Left forelimb (tissue), 1 donor: ENCODE measurements at regions not wholly inside any gene's neighbourhood (a gene's known extent, or its start where the extent isn't known, plus 50 kb on each side); places are given as distances from the start of the nearest gene placed in this dataset.
"Not testable (repeated sequence)": the region's sequence is repeated elsewhere in the genome, so short reads cannot be mapped to it uniquely, and the experiment has no call there.

Source experiments
- DNase-seq: peaks from one replicate; pipeline ENCODE4 v3.0.0-alpha.2; 2018; ENCODE audit warnings: low spot score

DNA sequence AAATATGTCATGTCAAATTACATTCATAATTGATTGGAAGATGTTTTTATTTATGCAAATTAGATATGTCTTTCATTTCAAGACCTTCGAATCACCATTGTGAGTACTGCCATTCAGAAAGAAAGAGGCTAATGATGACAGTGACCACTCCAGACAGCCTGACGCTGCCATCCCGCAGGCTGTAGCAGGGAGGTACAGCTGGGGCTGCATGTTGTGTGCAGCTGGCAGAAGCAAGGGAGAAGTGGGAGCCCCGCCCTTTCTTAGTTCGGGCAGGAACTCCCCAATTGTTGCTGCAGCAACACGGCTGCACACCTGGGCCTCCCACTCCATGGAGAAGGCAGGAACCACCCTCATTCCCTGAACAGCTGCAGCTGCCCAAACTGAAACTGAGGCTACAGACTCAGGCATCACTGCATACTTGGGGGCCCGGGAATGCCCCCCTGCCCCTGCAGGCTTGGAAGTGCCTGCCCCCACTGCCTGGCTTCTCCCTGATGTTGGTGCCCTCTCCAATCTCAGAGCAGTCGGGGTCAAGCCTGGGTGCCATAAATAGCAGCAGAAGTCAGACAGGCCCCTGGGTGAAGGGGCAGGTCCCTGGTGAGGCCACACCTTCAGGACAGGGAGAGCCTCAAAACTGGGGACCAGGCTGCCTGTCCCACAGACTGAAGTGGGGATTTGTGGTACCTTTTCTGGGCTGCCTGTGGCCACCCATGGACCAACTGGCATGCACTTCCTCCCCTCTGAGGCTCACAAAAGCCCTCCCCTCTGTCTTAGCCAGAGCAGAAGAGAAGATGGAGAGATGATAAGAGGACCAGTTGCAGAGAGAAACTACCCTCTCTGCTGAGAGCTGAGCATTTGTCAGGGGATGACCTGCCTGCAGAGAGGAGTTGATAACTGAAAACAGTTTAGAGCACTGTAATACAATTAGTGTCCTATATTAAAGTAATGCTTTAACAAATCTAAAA lies 964.6 kb downstream of the SI start:
- DNase-seq = no peak

DNA sequence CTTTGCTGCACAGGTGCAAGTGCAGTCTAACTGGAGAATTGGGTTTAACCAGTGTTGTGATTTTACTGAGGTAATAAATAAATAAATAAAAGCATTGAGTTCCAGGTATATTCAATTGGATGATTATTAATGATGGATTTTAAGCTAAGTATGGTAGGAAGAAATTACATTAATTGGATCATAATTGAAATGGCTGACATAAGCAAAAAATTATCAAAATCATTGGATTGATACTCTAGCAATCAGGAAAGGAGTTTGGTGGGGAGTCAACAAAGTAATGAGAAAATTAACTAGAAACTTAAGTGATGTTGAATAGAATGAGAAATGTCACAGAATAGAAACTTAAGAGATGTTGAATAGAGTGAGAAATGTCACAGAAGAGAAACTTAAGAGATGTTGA lies 981.9 kb downstream of the SI start:
- DNase-seq = no peak

DNA sequence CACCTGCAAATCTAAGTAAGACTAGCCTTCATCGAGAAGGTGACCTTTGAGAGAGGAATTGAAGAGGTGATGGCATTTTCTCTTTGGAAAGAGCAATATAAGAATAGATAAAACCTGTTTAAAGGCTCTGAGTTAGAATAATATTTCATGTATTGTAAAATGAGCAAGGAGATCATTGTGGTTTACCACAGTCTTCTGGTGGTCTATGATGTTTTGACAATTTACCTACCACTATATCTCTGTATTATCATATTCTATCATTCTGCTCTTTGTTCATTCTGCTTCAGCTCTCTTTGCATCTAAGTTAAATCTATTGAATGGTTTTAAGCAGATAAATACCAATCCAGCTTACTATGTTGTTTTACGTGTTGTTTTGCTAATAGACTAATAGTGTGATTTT lies 982.3 kb downstream of the SI start:
- no peak for DNase-seq

DNA sequence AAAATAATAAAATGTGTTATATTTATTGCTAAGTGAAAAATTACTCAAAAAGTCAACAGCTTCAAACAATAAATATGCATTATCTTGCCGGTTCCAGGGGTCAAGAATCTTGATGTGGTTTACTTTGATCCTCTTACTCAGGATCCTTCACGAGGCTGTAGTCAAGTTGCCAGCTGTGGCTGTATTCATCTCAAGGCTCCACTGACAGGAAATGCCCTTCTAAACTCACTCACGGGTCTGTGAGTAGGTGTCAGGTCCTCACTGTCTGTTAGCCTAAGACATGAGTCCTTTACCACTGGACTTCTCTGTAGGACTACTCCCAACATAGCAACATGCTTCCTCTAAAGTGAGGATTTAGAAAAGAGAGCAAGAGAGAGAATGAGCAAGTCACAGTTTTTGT lies 983.0 kb downstream of the SI start:
- DNase-seq = no peak

DNA sequence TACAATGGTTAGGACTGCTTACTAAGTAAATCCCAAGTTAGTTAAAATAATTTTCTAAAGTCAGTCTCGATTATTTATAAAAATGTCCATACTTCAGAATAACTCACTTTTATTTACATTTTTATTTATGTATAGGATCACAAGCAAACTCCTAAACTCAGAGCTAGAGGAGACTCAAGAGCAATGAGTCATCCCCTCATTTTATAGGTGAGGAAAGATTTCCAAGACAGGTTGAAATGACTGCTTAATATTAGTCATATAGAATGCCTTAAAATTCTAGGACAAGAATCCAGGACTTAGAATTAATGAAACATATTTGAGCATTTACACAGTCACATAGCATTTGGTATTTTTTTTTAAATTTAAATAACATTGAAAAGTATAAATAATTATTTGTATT lies 983.8 kb downstream of the SI start:
- DNase-seq = no peak

DNA sequence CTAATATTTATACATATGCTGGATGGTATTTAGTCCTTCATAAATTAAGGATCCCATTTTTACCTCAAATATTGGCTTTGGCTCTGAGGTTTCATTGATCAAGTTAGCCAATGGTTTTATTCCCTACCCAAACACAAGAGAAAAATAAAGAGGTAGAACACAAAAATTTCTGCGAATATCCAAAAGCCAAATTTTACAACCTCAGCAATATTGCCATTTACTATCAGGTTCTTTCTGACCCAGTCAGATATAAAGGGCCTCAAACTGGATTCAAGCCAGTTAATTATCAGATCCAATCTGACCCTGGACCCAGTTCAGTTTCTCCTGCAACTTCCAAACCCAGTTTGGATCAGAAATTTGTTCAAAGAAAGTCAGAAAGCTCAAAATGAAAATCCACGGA lies 998.1 kb downstream of the SI start:
- DNase-seq = no peak

DNA sequence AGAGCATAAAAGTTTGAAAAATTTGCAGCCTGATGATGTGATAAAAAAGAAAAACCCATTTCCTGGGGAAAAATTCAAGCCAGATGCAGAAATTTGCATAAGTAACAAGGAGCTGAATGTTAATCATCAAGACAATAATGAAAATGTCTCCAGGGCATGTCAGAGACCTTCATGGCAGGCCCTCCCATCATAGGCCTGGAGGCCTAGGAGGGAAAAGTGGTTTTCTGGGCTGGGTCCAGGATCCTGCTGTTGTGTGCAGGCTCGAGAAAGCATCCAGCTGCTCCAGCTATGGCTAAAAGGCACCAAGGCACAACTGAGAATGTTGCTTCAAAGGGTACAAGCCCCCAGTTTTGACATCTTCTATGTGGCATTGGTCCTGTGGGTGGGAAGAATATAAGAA lies 1014.0 kb downstream of the SI start:
- DNase-seq = no peak

DNA sequence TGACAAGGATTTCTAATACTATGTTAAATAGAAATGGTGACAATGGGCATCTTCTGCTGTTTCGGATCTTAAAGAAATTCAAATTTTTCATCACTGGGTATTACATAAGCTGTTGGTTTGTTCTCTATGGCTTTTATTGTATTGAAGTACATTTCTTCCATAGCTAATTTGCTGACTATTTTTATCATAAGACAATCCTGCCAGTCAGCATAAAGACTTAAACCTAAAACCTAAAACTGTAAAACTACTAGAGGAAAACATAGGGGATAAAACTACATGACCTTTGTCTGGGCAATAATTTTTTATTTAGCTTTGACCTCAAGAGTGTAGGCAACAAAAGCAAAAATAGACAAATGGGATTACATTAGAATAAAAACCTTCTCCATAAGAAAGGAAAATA lies 1017.4 kb downstream of the SI start:
- no peak for DNase-seq

DNA sequence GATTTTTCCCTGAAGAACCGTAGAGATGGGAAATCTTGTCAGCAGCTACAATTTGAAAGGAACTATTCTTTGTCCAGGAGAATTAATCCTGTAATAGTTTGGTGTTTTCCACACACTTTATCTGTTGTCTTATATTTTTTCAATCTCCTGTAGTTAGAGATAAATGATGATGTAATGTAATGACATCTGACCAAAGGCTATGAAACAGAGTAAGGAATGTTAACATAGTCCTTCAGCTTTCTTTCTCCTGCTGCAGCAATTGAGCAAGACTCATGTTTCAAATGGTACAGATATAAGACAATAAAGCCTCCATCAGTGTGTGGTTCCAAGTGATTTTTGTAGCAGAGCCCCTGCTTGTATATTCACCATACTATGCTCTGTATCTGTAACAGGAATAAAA lies 1028.4 kb downstream of the SI start:
- no peak for DNase-seq

DNA sequence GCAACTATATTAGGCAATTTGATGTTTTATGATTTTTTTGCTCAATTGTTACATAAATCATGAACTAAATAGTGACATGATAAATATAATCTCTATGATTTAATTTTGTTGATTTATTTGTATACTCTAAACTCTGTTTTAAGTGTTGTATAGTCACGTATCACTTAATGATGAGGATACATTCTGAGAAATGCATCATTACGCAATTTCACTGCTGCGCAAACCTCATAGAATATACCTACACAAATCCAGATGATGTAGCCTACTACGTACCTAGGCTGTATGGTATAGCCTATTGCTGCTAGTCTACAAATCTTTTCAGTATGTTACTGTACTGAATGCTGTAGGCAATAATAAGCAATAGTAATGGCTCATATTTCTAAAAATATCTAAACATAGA lies 1029.8 kb downstream of the SI start:
- DNase-seq = no peak

DNA sequence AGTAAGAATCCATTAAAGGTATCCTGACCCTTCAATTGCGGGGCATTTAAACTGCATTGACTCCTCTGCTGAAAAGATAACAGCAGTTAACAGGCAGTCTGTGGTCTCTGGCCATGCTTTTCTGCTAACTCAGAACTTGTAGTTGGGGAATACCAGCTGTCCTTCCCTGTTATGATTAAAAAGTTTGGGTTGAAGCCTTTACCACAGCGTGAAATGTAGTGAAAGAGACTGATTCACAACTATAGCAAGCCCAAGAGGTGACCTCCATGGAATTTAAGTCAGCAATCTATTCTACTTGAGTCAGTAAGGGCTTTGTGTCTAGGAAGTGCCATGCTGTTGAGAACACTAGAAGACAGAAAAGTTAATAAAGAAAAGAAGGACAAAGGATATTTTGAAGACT lies 1037.3 kb downstream of the SI start:
- no peak for DNase-seq

DNA sequence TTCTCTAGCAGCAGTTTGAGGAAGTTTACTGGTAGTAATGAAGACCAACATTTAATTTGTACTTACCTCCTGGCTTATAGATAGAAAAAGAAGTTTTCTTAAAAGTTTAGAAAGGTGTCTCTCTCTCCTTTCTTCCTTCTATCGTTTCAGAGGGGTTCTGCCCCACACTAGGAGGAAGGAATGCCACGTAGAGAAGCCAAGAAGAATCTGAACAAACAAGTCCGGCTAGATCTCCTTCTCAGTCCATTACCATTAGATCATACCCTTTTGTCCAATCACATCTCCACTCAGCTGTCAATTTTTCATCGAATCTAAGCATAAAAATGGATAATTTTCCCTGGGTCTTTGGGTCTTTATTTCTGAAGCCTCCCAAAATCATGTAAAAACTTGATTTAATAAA lies 1048.1 kb downstream of the SI start:
- no peak for DNase-seq

DNA sequence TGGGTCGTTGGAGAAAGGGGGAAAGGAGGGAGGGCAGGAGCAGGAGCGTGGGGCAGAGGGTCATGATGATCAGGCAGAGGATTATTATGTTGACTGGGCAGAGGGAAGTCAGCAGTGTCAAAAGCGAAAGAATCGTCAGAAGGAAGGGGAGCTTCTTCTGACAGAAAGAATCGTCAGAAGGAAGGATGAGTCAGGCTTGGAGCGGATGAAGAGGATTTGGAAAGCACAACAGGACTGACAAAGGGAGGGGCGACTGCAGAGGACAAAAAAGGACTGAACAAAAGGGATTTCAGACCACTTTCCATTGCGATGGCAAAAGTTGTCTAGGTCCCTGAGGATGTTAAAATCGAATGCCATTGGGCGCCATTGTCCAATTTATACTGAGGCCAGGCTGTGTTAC lies 1053.5 kb downstream of the SI start:
- DNase-seq = no peak

DNA sequence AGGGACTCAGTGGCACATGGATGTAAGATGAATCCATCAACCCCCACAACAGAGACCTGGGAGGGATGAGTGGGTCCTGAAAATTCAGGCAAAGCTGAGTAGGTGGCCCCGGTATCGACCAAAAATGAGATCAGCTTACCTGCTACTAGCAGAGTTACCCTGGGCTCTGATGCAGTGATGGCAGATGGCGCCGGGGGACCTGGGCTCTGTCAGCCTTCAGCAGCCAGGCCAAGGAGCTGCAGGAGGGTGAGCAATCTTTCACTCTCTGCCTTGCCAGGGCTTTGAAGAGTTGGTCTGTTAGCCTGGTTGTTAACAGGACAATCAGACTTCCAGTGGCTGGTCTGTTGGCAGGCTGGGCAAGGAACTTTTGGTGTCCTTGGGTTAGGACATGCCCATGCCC lies 1054.8 kb downstream of the SI start:
- DNase-seq = no peak

DNA sequence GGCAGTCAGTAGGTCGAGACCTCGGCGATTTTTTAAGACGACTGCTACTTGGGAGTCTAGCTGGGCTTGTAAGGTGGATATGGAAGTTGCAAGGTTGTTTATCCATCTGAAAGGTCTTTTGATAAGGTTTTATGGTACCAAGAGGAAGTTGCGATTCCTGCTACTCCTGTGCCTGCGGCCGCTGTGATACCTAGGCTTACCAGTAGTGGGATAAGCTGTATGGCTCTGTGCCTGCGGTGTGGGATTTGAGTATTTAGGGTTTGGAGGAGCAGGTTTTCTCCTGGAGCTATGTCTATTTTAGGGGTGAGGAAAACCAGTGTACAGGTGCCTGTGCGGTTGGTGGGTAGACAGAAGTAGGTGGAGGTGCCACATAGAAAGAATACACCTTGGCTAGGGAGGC lies 1059.8 kb downstream of the SI start:
- no peak for DNase-seq

DNA sequence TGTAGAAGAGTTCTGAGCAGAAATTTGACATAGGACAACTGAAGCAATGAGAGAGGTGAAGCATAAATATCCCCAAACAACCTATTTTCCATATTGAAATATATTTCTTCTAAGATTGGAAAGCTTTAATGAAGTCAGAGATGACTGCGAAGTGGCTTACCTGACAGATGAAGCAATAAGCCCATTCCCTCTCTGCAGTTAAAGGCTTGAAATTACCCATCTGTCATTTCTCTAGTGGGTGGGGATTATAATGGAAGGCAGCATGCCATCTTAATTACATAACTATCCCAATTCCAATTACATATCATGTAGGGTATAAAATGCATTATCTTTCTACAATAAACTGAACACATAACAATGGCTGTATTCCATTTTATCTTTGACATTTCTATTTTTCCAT lies 1070.5 kb downstream of the SI start:
- no peak for DNase-seq

DNA sequence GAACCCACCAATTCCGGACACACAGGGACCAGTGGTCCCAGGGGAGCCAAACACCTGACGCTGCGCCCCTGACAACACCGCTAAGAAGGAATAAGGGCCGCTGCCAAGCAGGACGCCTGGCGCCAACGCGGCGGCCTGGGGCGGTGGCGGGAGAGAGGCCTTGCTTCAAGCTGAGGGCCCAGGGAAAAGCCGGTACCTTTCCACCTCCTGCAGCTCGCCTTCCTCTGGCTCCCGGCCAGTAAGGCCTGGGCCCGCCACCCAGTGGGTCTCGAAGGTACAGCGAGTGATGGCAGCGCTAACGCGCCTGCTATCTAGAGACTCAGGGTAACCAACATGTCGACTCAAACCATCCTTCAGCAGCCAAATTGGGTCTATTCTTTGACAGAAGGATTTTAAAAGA lies 1074.1 kb downstream of the SI start:
- DNase-seq = no peak

DNA sequence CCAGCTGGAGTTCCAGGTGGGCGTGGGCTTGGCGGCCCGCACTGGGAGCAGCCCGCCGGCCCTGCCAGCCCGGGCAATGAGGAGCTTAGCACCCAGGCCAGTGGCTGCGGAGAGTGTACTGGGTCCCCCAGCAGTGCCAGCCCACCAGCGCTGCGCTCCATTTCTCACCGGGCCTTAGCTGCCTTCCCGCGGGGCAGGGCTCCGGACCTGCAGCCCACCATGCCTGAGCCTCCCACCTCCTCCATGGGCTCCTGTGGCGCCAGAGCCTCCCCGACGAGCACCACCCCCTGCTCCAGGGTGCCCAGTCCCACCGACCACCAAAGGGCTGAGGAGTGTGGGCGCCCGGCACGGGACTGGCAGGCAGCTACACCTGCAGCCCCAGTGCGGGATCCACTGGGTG lies 1075.3 kb downstream of the SI start:
- not testable (repeated sequence) for DNase-seq

DNA sequence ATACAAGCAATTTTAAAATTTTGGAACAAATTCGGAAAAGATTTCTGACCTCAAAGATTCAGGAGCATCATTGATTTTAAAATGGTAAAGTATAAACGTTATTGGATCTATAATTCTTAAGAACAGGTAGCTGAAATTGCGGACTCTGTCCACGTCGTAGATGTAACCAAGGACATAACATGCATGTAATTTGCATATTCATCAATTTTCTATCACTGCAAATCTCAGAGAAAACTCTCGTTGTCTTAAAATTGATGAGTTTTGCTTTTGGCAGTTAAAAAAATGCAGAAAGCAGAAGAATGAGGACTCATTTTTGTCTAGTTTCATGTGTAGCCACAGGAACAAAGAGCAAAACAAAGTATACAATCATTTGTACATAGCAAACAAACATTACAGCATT lies 1094.4 kb downstream of the SI start:
- DNase-seq = no peak

DNA sequence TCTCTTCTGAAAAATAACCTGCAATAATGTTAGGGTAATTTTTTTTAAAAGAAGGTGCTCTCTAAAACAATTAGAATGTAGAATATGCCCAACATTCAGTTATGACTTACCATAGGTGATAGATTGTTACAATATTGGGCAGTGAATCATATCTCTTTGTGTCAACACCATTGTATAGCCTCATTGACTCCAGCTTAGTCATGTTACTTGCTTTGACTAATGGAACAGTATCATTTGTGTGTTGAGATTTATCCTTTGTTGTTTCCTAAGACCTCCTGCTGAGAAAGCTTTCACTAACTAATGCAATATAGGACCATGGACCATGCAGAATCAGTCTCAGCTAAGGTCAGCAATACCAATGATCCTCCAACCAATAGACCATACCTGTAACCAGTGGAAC lies 1106.4 kb downstream of the SI start:
- DNase-seq = no peak

DNA sequence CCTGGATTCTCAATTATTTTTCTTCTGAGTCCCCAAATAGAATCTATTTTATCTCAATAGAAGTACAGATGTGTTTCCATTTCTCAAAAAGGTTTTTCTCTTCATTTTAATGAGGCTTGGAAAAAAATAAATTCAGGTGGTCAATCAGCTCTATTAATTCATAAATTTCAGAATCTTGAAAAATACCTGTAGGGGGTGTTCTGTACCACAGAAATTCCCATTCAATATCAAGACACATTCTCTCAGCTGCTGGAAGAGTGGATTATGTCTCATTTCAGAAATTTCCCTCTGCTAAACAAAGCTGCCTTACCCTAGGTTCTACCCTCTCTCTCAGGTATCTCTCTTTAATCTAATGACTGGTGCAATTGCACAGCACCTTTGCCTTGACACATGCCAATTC lies 1121.2 kb downstream of the SI start:
- DNase-seq = no peak

DNA sequence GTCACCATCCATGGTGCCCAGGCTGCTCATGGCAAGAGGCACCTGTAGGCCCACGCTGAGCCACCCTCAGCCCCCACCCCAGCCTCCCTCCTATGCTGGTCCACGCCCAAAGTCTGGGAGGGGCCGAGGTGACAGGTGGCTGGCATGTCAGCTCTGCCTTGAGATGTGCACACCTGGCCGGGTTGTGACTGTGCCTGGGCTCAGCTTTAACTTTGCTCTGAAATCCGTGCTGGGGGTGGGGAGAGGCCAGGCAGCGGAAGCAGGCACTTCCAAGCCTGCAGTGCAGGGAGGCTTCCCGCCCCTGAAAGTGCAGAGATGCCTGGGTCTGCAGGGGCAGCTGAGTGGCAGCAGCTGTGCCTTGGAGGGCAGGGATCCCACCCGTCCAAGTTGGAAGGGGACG lies 1124.8 kb downstream of the SI start:
- DNase-seq = no peak

DNA sequence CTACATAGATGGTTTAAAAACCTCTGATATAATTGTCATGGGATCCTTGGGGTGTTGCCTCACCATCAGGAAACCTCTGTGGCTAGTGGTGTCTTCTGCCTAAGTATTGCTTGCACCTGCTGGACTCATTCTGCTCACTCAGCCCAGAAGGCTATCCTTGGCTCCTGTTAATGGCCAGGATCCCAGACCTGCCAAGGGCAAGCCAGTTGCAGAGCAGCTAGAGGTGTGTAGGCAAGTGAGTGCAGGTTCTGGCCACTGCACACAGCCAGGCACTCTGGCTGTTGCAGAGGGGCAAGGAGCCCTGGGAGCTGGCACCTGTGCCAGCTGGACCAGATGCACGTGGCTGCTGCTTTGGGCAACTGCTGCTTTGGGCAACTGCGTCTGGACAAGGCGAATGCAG lies 1125.8 kb downstream of the SI start:
- DNase-seq = no peak

DNA sequence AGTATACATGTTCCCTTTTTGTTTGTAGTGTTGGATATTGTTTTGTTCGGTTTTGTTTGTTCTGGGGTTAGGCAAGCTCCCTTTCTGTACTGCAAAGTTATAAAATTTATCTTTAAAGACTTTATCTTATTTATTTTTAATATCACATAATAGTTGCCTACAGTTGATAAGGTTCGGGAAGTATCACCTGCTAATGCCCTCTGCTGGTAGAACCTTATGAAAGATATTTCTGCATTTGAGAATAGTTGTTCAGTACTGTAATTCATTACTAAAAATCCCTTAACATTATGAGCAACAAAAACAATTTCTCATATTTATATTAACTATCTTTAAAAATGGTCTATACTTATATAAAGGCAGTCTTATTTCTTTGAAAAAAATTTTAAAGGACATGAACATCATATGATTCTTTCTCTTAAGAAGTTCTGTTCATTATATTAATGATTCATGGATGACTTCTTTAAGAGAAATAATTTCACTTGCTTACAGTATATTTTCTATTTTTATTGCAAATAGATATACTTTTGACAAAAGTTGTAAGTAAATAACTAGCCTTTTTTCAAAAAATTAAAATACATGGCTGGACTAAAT lies 1126.8 kb downstream of the SI start:
- DNase-seq = no peak
